OCI-LY7 (cell line): ENCODE measurements at regions not wholly inside any gene's neighbourhood (a gene's known extent, or its start where the extent isn't known, plus 50 kb on each side); places are given as distances from the start of the nearest gene placed in this dataset.

ENCODE experiments used
- BruUV-seq: library from RNA; stranded (reverse); fragments of 400-500 nt; replicated peaks from 2 replicates; lab custom pipeline; 2021; lab: Mats Ljungman, UMichigan
- CTCF ChIA-PET: fragments of 300-600 bp; sonication (Branson Sonifier 250); formaldehyde crosslinking; loops from one replicate; lab custom pipeline; 2022; ENCODE audit warnings: antibody characterized with exemption; ENCODE audit not compliant: unreplicated experiment; lab: Charles Lee
- POLR2A ChIA-PET: fragments of 300-600 bp; sonication (Branson Sonifier 250); formaldehyde crosslinking; loops from one replicate; lab custom pipeline; 2022; ENCODE audit warnings: antibody characterized with exemption; lab: Charles Lee
- DNase-seq: peaks from one replicate; pipeline ENCODE4 v3.0.0-alpha.2; 2015; ENCODE audit warnings: low spot score
- H2AFZ ChIP-seq: fragments of 200-600 bp; sonication (generic), shearing (Covaris generic); 2 replicates; pipeline ENCODE4 v1.6.1; 2014; ENCODE audit warnings: mild to moderate bottlenecking, antibody characterized with exemption, low read length, moderate library complexity
- H3K27ac ChIP-seq: fragments of 200-600 bp; sonication (generic); 2 replicates; pipeline ENCODE4 v1.5.1; 2014; ENCODE audit warnings: mixed run types, low read depth, mild to moderate bottlenecking, moderate library complexity, low read length, inconsistent platforms; ENCODE audit not compliant: poor library complexity, severe bottlenecking
- H3K36me3 ChIP-seq: fragments of 200-600 bp; sonication (generic); 2 replicates; pipeline ENCODE4 v1.6.1; 2014; ENCODE audit warnings: mild to moderate bottlenecking, antibody characterized with exemption, low read length, moderate library complexity, mixed read lengths; ENCODE audit not compliant: insufficient read depth
- H3K4me1 ChIP-seq: fragments of 200-600 bp; sonication (generic); 2 replicates; pipeline ENCODE4 v1.5.1; 2014; ENCODE audit warnings: mild to moderate bottlenecking, low read length; ENCODE audit not compliant: insufficient read depth, poor library complexity, severe bottlenecking
- H3K4me2 ChIP-seq: fragments of 200-600 bp; sonication (generic); 2 replicates; pipeline ENCODE4 v1.6.1; 2014; ENCODE audit warnings: mild to moderate bottlenecking, low read length
- H3K4me3 ChIP-seq: fragments of 200-600 bp; sonication (generic); 2 replicates; pipeline ENCODE4 v1.5.1; 2014; ENCODE audit warnings: mild to moderate bottlenecking, low read depth, low read length; ENCODE audit not compliant: poor library complexity, severe bottlenecking
- H3K79me2 ChIP-seq: fragments of 200-600 bp; sonication (generic); 2 replicates; pipeline ENCODE4 v1.6.1; 2016; ENCODE audit warnings: low read depth, mild to moderate bottlenecking, low read length, moderate library complexity, mixed read lengths; ENCODE audit not compliant: insufficient read depth
- H3K9me2 ChIP-seq: fragments of 200-600 bp; sonication (generic); 2 replicates; pipeline ENCODE4 v1.6.1; 2016; ENCODE audit warnings: mild to moderate bottlenecking, low read length, mixed read lengths; ENCODE audit not compliant: insufficient read depth
- H3K9me3 ChIP-seq: fragments of 200-600 bp; sonication (generic); 2 replicates; pipeline ENCODE4 v1.6.1; 2014; ENCODE audit warnings: mild to moderate bottlenecking, mixed run types, low read length, mixed read lengths
- H4K20me1 ChIP-seq: fragments of 200-600 bp; sonication (generic); 2 replicates; pipeline ENCODE4 v1.6.1; 2014; ENCODE audit warnings: mild to moderate bottlenecking, antibody characterized with exemption, low read length, moderate library complexity, mixed read lengths; ENCODE audit not compliant: insufficient read depth
- EZH2phosphoT487 ChIP-seq: fragments of 200-600 bp; sonication (generic); IDR thresholded peaks from 2 replicates; pipeline ENCODE4 v1.6.1; 2018; ENCODE audit warnings: low read depth, borderline replicate concordance, mild to moderate bottlenecking, mixed run types, antibody characterized with exemption, low read length, moderate library complexity, mixed read lengths
- intact Hi-C: fragments of 100-400 bp; cut with micrococcal nuclease; formaldehyde crosslinking; loops from one replicate; pipeline ENCODE4 v1.10.0; 2022; ENCODE audit not compliant: unreplicated experiment
- TF ChIP-seq, protein P1 (sequence below): fragments of 200-600 bp; sonication (generic); conservative IDR thresholded peaks from 2 replicates; pipeline ENCODE4 v1.5.1; 2014; ENCODE audit warnings: mild to moderate bottlenecking, antibody characterized with exemption, low read length, moderate library complexity, mixed read lengths

DNA sequence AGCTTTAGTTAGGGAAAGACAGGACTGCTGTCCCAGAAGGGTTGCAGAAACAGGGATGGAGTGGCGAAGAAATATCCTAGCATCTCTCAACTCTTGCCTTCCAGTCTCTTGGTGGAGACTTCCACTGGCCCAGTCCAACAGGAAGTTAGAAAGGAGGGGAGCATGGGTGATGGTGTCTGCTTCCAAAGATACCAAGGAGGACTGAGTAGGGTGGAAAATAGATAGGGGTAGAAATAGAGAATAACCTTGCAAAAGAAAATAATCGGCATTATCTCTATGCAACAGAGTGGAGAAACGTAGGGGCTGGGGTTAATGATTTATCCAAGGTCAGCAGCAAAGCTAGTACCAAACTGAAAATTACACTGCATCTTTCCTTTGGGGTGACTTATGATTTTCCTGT lies 242.3 kb downstream of the PSAT1 start:
- Histone ChIP-seq H3K79me2 (no peaks in the 10 kb centered on the region), H3K4me1 (no peaks in the 10 kb centered on the region), H4K20me1 (no peaks in the 10 kb centered on the region), H3K9me2 (no peaks in the 10 kb centered on the region), H3K27ac (no peak overlapping the region), H3K4me2 (no peak overlapping the region), H3K36me3 (no peaks in the 10 kb centered on the region), H3K4me3 (no peak overlapping the region), H3K9me3 (no peaks in the 10 kb centered on the region), H2AFZ (no peak overlapping the region)
- intact Hi-C loops, result no loop called here
- TF ChIP-seq EZH2phosphoT487, result no peak
- TF ChIP-seq, protein P1, sequence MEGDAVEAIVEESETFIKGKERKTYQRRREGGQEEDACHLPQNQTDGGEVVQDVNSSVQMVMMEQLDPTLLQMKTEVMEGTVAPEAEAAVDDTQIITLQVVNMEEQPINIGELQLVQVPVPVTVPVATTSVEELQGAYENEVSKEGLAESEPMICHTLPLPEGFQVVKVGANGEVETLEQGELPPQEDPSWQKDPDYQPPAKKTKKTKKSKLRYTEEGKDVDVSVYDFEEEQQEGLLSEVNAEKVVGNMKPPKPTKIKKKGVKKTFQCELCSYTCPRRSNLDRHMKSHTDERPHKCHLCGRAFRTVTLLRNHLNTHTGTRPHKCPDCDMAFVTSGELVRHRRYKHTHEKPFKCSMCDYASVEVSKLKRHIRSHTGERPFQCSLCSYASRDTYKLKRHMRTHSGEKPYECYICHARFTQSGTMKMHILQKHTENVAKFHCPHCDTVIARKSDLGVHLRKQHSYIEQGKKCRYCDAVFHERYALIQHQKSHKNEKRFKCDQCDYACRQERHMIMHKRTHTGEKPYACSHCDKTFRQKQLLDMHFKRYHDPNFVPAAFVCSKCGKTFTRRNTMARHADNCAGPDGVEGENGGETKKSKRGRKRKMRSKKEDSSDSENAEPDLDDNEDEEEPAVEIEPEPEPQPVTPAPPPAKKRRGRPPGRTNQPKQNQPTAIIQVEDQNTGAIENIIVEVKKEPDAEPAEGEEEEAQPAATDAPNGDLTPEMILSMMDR, result no peak
- POLR2A ChIA-PET, result interaction anchor here (0.7 kb wide), 1 partner anchor 54 kb away, joined by 3 read pairs; no protein-coding TSS in a partner anchor
- no peak for DNase-seq
- no TSS peak for BruUV-seq
- CTCF ChIA-PET, result no interaction called here

DNA sequence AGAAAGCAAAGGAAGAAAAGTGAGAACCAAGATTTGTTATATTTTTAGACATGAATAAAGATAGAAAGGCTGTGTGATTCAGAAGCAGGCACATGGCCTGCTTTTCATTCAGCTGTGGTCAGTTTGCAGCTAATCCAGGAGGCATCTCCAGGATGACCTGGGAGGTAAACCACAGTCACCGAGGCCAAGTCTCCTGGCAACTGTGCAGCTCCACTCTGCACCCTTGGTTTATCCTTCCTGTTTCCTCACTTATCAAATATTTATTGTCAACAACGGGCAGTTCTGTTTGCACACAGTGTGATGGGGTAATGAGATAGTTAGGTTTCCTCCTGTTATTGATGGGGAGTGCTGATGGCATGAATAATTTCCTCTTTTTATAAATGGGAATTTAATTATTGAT lies 243.0 kb downstream of the PSAT1 start:
- no peaks in the 10 kb centered on the region for H3K4me1 ChIP-seq
- H4K20me1 ChIP-seq, result no peaks in the 10 kb centered on the region
- H3K36me3 ChIP-seq, result no peaks in the 10 kb centered on the region
- H3K4me3 ChIP-seq, result no peak overlapping the region
- no peak for DNase-seq
- no peaks in the 10 kb centered on the region for H3K79me2 ChIP-seq
- no TSS peak for BruUV-seq
- H3K9me3 ChIP-seq, result no peaks in the 10 kb centered on the region
- H3K27ac ChIP-seq, result no peak overlapping the region
- intact Hi-C loops, result no loop called here
- ChIA-PET POLR2A (no interaction called here), CTCF (no interaction called here)
- H3K4me2 ChIP-seq, result no peak overlapping the region
- TF ChIP-seq EZH2phosphoT487, result no peak
- TF ChIP-seq, protein P1, result no peak
- no peak overlapping the region for H2AFZ ChIP-seq
- H3K9me2 ChIP-seq, result no peaks in the 10 kb centered on the region

DNA sequence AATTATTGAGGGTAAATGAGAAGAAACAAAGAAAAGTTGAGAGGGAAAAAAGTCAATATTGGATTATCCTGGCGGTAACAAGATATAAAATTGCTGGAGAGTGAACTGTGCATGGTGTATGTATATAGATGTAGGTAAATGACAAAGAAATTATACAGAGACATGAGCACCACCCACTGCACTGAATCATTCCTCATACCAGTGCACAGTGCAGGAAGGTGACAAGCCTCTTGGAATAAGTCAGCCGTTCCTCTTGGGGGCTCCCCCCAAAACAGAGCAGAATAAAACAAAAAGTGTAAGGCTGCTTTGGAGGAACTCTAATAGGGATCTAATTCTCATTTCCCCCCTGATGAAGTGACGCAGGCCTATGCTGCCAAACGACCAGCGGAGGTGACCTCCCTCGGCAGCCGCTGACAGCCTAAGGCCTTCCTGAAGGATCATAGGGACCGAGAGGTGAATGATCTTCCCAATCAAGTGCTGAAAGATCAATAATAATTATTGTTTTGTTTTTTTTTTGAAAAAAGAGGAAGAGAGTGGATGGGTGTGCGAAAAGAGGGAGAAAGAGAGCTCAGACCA lies 245.0 kb downstream of the PSAT1 start:
- POLR2A ChIA-PET, result no interaction called here
- no peaks in the 10 kb centered on the region for H3K4me1 ChIP-seq
- H3K4me2 ChIP-seq, result no peak overlapping the region
- no peak overlapping the region for H3K4me3 ChIP-seq
- no peaks in the 10 kb centered on the region for H3K9me3 ChIP-seq
- H3K9me2 ChIP-seq, result no peaks in the 10 kb centered on the region
- H3K27ac ChIP-seq, result no peak overlapping the region
- no peak overlapping the region for H2AFZ ChIP-seq
- no TSS peak for BruUV-seq
- intact Hi-C loops, result no loop called here
- H3K36me3 ChIP-seq, result no peaks in the 10 kb centered on the region
- no peak for TF ChIP-seq EZH2phosphoT487
- TF ChIP-seq, protein P1, result no peak
- H3K79me2 ChIP-seq, result no peaks in the 10 kb centered on the region
- no peak for DNase-seq
- no peaks in the 10 kb centered on the region for H4K20me1 ChIP-seq
- CTCF ChIA-PET, result no interaction called here
